ENCODE measurements at regions not wholly inside any gene's neighbourhood (a gene's known extent, or its start where the extent isn't known, plus 50 kb on each side); places are given as distances from the start of the nearest gene placed in this dataset.

- BruUV-seq (replicated peaks): no TSS peak
- H2AFZ ChIP-seq (ENCODE audit: low read depth, low read length, poor library complexity, severe bottlenecking): no peak overlapping the region
- no peak overlapping the region for H3K27ac ChIP-seq (ENCODE audit: low read depth, low read length)
- CTCF ChIA-PET: no interaction called here
- H3K4me1 ChIP-seq (ENCODE audit: control insufficient read depth in 1 of 2, insufficient read depth in 2 of 2, low read length in 2 of 2): peaks cover 4 to 16% of the 10 kb centered on the region in 2 experiments; a peak in 3 of 4 replicates
- peaks cover 6% of the 10 kb centered on the region for H3K79me2 ChIP-seq (ENCODE audit: insufficient read depth, low read length)
- RAD21 ChIA-PET (ENCODE audit: low non-redundant PET in 1 of 2, low total read pairs in 2 of 2, uncharacterized antibody in 2 of 2, unreplicated experiment in 2 of 2): interaction anchor here in 1 of 2 experiments (0.8 kb wide), 1 partner anchor 19 kb away, joined by 4 read pairs; no protein-coding TSS in a partner anchor
- H3K27me3 ChIP-seq (ENCODE audit: insufficient read depth, low read length): no peaks in the 10 kb centered on the region
- ATAC-seq: no peak
- H3K9me2 ChIP-seq (ENCODE audit: insufficient read depth): no peaks in the 10 kb centered on the region
- H3K9ac ChIP-seq (ENCODE audit: low read length): no peak overlapping the region
- intact Hi-C loops (cut with micrococcal nuclease): no loop called here
- no peaks in the 10 kb centered on the region for H4K20me1 ChIP-seq (ENCODE audit: insufficient read depth)
- TF ChIP-seq SRF (IDR thresholded peaks at IDR 0.05; ENCODE audit: low read depth) (no peak), CTCF (IDR thresholded peaks at IDR 0.05 in 2 of 3, conservative IDR thresholded peaks at IDR 0.05 in 1 of 3; ENCODE audit: borderline replicate concordance in 1 of 3, insufficient read depth in 1 of 3, low read depth in 2 of 3, low read length in 2 of 3) (no peak), RAD21 (IDR thresholded peaks at IDR 0.05; ENCODE audit: low read depth) (no peak), ZNF274 (IDR thresholded peaks at IDR 0.05; ENCODE audit: low read depth, low read length) (no peak), EGR1 (IDR thresholded peaks at IDR 0.05; ENCODE audit: low read depth) (no peak), YY1 (IDR thresholded peaks at IDR 0.05; ENCODE audit: extremely low read depth, insufficient replicate concordance, low read depth, low read length) (no peak)
- no peak overlapping the region for H3K4me3 ChIP-seq (replicated peaks in 1 of 2; ENCODE audit: low read depth in 1 of 2, low read length in 2 of 2)
- no peaks in the 10 kb centered on the region for H3K36me3 ChIP-seq (ENCODE audit: control insufficient read depth in 1 of 2, insufficient read depth in 2 of 2, low read length in 2 of 2)
- no peak overlapping the region for H3K4me2 ChIP-seq (ENCODE audit: low read length)
- H3K9me3 ChIP-seq (ENCODE audit: control insufficient read depth in 1 of 2, insufficient read depth in 1 of 2, low read depth in 1 of 2, low read length in 2 of 2): no peaks in the 10 kb centered on the region
- POLR2A ChIA-PET: no interaction called here
- no peak for DNase-seq (ENCODE audit: low read depth, low spot score)
Measured at GRCh38 chr1:21349693-21350092, 59.4 kb upstream of the ECE1 start.

GRCh38 chr1:21347072-21347581 lies 56.9 kb upstream of the ECE1 start:
- CTCF ChIA-PET: no interaction called here
- no peak for TF ChIP-seq YY1 (IDR thresholded peaks at IDR 0.05; ENCODE audit: extremely low read depth, insufficient replicate concordance, low read depth, low read length)
- TF ChIP-seq EZH2phosphoT487 (IDR thresholded peaks at IDR 0.05; ENCODE audit: borderline replicate concordance): no peak
- TF ChIP-seq CEBPB (IDR thresholded peaks at IDR 0.05; ENCODE audit: low read depth): no peak
- TF ChIP-seq ELF1 (IDR thresholded peaks at IDR 0.05; ENCODE audit: borderline replicate concordance, low read depth): no peak
- TF ChIP-seq MAX (IDR thresholded peaks at IDR 0.05): no peak
- no peak for TF ChIP-seq SRF (IDR thresholded peaks at IDR 0.05; ENCODE audit: low read depth)
- TF ChIP-seq EGR1 (IDR thresholded peaks at IDR 0.05; ENCODE audit: low read depth): no peak
- no peak for TF ChIP-seq ATF3 (IDR thresholded peaks at IDR 0.05)
- no peak for TF ChIP-seq RAD21 (IDR thresholded peaks at IDR 0.05; ENCODE audit: low read depth)
- no peak for TF ChIP-seq ZBTB33 (IDR thresholded peaks at IDR 0.05; ENCODE audit: extremely low read depth, insufficient replicate concordance, low read length)
- no peak for TF ChIP-seq ZFX (IDR thresholded peaks at IDR 0.05)

More at GRCh38 chr1:21347072-21347581, 56.9 kb upstream of the ECE1 start:
- ChIA-PET POLR2A (no interaction called here), RAD21 (ENCODE audit: low non-redundant PET in 1 of 2, low total read pairs in 2 of 2, uncharacterized antibody in 2 of 2, unreplicated experiment in 2 of 2) (no interaction called here)
- intact Hi-C loops (cut with micrococcal nuclease): no loop called here
- ATAC-seq (no peak), DNase-seq (ENCODE audit: low read depth, low spot score) (no peak)
- no peak overlapping the region for H3K9ac ChIP-seq (ENCODE audit: low read length)
- no peaks in the 10 kb centered on the region for H3K9me2 ChIP-seq (ENCODE audit: insufficient read depth)
- no peak overlapping the region for H3K27ac ChIP-seq (ENCODE audit: low read depth, low read length)
- H3K9me3 ChIP-seq (ENCODE audit: control insufficient read depth in 1 of 2, insufficient read depth in 1 of 2, low read depth in 1 of 2, low read length in 2 of 2): no peaks in the 10 kb centered on the region
- BruUV-seq (replicated peaks): no TSS peak
- no peak overlapping the region for H3K4me3 ChIP-seq (replicated peaks in 1 of 2; ENCODE audit: low read depth in 1 of 2, low read length in 2 of 2)
- H3K4me2 ChIP-seq (ENCODE audit: low read length): peak overlapping the region; percentile 97
- no peaks in the 10 kb centered on the region for H3K36me3 ChIP-seq (ENCODE audit: control insufficient read depth in 1 of 2, insufficient read depth in 2 of 2, low read length in 2 of 2)
- no peaks in the 10 kb centered on the region for H4K20me1 ChIP-seq (ENCODE audit: insufficient read depth)
- peaks cover 10 to 21% of the 10 kb centered on the region in 2 experiments; a peak in 3 of 4 replicates for H3K4me1 ChIP-seq (ENCODE audit: control insufficient read depth in 1 of 2, insufficient read depth in 2 of 2, low read length in 2 of 2)
- no peak overlapping the region for H2AFZ ChIP-seq (ENCODE audit: low read depth, low read length, poor library complexity, severe bottlenecking)
- H3K79me2 ChIP-seq (ENCODE audit: insufficient read depth, low read length): peaks cover 32% of the 10 kb centered on the region
- H3K27me3 ChIP-seq (ENCODE audit: insufficient read depth, low read length): no peaks in the 10 kb centered on the region
